ENCODE measurements at regions not wholly inside any gene's neighbourhood (a gene's known extent, or its start where the extent isn't known, plus 50 kb on each side); places are given as distances from the start of the nearest gene placed in this dataset.
A peak's percentile ranks its signal among the peaks of the same experiment; 100 is the strongest.
"Not testable (repeated sequence)": the region's sequence is repeated elsewhere in the genome, so short reads cannot be mapped to it uniquely, and the experiment has no call there.

DNA sequence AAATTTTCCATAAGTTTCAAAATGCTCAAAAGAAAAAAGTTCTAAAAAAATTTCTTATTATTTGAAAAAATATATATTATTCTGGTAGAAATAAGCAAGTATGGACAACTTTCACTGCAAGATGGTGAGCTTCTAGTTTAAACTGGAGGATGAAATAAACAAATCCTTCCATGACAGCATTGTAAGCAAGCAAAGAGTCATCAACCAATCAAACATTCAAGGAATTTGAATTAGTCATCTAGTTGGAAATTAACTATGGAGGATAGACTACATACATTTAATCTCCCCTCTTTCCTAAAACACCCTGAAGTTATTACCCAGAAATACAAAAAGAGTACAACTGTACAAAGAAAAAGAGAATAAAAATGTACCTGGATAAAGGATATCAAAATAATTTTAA, 51.0 kb upstream of the IRX5 start:
- DNase-seq (ENCODE audit: low spot score), result peak; percentile 48

DNA sequence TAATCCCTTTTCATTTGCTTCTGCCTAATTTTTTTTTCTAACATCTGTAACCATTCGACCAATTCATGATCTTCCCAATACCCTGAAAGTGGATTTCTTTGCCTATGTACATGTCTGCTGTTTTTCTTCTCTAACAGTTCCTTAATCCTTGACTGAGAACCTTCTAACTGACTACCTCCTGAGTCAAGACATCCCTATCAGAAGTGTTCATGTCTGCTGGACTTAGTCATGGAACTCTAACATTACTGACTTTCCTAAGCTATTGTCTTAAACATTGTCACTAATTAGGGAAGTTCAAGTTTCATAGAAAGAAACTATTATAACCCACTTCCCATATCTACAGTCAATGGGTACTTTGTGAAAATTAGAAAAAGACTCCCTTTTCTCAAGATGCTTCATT, 52.4 kb upstream of the IRX5 start:
- peak; percentile 13 for DNase-seq (ENCODE audit: low spot score)

DNA sequence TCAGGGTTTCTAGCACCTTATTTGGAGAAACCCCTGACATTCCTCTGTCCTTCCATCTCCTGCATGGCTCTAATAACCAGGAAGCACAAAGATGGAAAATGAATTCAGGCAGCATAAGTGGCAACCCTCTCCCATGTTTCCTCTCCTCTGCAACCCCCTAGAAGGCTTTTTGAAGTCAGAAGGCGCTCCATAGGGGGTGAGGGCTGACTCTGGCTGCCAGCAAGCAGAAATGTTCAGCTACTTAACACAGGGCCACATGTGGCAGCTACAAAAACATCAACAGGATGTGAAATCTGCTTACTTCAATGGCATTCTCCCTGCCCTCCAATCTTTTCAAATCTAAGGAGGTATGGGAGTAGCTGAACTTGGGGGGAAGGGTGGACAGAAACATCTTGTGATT, 55.2 kb upstream of the IRX5 start:
- no peak for DNase-seq (ENCODE audit: low spot score)

DNA sequence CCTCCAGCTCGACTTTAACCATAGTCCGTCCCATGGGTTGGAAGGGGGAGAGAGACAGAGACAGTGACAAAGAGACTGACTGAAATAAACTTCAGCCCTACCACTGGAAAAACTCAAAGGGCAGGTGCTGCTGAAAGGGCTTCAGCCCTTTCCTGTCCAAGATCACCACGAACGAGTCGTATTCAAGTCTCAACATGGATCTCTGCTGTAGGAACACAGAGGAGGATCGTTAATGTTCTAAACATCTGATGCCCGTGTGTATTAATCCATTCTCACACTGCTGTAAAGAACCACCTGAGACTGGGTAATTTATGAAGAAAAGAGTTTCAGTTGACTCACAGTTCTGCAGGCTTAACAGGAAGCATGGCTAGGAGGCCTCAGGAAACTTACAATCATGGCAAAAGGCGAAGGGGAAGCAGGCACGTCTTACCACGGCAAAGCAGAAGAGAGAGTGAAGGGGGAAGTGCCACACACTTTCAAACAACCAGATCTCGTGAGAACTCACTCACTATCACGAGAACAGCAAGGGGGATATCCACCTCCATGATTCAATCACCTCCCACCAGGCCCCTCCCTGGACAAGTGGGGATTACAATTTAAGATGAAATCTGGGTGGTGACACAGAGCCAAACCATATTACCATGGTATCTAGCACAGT, 56.8 kb upstream of the IRX5 start:
- DNase-seq (ENCODE audit: low spot score), result not testable (repeated sequence)

DNA sequence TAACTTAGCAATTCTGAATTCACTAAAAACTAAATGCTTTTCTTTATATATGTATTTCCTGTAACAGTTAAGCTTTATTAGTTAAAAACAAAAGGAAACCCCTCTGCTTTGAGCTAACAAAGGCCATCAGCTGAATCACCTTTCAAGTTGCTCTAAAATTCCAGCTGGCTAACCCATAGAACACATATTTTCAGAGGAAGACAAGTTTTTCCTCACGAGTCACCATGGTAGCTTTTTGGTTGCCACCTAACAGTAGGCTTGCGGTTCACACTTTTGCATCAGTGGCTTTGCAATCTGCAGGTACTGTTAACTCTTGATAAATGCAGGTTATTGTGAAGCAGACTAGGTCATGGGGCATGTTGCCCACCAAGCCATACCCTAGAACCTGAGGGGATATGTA, 57.6 kb upstream of the IRX5 start:
- DNase-seq (ENCODE audit: low spot score), result peak; percentile 41

DNA sequence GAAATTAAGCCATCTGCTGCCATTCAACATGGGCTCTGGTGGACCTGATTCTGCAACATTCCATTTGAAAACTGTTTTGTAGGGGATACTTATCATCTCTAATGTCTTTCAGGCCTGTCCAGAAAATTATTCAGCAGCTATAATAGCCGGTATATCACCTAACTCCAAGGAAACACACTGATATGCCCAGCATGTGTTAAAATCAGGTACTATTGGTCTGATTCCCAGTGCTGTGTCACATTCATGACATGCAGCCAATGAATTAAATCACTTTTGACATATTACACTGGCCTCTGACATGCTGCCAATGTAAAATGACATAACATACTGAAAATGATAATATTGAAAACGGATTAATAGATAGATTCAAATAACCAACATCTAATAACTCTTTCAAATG, 60.5 kb upstream of the IRX5 start:
- DNase-seq (ENCODE audit: low spot score), result no peak

DNA sequence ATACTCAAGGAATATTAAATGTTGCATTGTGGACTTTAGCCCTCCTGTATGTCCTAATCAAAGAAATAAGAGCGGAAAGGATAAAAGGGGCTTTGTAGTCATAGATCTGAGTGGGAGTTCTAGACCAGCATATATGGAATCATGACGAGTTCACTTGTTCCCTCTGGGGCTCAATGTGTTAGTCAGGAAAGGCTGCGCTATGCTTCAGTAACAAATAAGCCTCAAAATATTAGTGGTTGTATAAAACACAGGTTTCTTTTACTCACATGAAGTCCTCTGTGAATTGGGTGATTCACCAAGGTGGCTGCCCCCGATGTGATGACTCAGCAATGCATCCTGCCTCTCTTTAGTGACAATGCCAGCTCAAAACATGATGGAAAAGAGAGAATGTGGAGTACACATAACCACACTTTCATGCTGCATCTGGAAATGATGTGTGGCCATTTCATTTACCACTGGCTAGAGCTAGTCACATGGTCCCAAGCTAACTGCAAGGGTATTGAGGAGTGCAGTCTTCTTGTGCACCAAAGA, 63.3 kb upstream of the IRX5 start:
- DNase-seq (ENCODE audit: low spot score), result no peak

DNA sequence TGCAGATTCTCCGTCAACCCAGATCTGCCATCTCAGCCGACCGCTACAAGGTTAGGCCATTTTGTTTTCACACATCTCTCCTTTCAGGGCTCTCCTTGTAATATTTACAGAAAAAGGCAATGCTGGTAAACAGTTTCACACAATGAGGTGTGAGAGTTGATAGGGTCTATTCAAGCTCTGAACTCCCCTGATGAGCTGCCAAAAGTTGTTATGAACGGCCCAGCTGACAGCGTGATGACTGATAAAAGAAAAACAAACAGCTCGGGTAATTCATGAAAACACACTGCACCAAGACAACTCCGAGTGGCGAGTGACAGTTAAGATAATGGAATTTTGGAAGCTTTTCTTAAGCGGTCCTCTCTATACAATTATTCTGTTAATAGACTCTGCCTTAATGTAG, 68.1 kb upstream of the IRX5 start:
- DNase-seq (ENCODE audit: low spot score), result no peak

DNA sequence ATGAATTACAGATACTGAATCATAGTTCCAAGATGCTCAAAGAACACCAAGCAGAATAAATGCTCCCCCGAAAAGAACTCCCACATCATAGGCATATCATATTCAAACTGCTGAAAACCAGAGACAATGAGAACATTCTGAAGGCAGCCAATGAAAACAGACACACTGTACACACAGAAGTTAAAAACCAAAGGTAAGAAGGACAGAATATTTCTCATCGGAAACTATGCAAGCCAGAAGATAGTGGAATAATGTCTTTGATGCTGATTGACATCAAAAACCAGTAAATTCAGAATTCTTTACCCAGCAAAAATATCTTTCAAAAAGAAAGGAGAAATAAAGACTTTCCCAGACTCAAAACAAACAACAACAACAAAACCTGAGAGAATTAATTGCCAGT, 73.8 kb upstream of the IRX5 start:
- no peak for DNase-seq (ENCODE audit: low spot score)

DNA sequence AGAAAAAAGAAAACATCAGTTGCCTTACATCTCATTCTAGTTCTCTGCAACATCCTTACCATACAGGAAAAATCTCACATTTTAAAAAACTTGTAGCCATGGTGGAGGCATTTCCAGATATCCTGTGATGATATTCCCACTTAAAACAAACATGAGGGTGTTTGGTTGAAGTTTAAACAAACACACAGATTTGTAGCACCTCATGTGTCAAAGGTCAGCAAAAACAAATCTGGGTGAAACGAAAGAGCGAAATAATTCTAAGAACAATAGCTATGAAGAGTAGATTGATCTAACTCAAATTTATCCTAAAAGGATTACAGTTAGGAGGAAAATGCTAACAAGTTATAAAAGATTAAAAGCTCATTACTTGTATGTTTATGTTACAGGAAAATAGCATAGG, 83.1 kb upstream of the IRX5 start:
- DNase-seq (ENCODE audit: low spot score), result no peak

DNA sequence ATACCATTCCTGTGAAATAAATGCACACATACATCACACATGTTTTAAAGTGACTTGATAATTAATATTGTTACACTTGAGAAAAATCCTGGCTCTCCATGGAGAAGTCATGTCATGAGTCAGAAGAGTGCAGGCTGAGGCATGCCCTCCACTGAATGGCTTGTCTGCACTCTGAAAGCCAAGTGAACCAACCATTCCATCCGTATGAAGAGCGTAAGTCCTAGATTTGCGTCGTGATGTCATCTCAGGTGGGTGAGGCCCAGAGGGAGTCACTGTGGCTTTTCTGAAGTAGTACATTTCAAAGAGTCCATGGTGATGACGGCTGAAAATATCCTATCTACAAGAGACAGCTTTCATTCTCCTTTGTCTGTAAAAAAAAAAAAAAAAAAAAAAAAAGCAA, 83.5 kb upstream of the IRX5 start:
- DNase-seq (ENCODE audit: low spot score), result no peak

DNA sequence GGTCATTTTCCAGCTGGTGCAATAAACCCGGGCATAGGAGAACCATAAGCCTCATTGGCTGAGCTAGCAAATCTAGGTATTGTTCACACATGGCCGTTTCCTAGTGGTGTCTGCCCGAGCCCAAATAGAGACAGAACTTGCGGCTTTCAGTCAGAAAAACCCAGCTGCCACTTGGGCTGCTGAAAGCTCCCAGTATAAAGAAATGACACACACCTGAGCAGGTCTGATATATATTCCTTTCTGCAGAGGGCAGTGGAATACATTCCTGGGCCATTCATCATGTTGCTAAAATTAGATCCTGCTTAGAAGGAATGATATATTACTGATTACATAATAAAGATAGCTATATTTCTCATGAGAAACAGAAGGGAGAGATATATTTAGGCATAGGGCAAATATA, 83.9 kb upstream of the IRX5 start:
- no peak for DNase-seq (ENCODE audit: low spot score)

DNA sequence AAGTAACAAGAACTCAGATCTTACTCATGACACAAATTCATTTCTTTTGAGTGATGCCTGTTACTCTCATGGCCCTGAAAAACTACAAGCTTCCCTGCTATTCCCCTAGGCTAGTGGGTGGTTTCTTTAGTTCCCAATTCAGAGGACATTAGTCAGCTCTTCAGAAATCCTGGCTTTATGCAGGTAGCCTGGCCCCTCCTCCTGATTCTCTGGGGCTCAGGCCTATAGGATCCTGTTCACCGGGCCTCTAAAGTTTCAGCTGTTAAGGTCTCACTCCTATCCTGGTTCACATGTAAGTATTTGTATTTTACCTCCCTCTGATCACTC, 87.3 kb upstream of the IRX5 start:
- no peak for DNase-seq (ENCODE audit: low spot score)

DNA sequence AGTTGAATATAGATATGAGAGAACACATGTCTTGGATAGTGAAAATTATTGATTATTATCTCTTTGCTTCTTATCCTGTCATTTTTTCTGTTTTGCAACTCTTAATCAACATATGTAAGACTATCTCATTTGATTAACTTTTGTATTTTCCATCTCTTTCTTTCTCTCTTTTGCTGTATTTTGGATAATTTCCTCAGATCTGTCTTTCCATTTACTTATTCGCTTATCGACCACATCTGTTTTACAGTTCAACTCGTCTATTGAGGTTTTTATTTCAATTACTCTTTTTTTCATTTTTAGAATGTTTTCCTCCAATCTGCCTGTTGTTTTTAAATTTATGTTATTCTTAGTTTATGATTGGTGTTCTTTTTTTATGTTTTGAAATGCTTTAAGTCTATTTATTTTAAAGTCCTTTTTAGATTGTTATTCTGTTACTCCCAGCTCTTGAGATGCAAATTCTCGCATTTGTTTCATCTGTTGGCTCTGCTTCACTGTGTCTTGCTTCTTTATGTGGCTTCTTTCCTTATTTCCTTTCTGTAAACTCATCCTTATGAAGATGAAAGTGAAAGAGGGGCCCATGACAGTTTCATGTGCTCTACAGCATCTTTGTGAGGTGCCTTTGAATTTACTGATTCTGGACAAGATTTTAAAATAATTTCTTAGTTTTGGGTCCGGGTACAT, 87.8 kb upstream of the IRX5 start:
- no peak for DNase-seq (ENCODE audit: low spot score)

DNA sequence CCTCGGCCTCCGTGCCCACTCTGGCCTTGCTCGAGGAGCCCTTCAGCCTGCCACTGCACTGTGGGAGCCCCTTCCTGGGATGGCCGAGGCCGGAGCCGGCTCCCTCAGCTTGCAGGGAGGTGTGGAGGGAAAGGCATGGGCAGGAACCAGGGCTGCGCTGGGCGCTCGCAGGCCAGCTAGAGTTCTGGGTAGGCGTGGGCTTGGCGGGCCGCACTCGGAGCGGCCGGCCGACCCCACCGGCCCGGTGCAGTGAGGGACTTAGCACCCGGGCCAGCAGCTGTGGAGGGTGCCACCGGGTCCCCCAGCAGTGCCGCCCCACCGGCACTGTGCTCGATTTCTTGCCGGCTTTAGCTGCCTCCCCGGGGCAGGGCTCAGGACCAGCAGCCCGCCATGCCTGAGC, 101.0 kb upstream of the IRX5 start:
- no peak for DNase-seq (ENCODE audit: low spot score)

DNA sequence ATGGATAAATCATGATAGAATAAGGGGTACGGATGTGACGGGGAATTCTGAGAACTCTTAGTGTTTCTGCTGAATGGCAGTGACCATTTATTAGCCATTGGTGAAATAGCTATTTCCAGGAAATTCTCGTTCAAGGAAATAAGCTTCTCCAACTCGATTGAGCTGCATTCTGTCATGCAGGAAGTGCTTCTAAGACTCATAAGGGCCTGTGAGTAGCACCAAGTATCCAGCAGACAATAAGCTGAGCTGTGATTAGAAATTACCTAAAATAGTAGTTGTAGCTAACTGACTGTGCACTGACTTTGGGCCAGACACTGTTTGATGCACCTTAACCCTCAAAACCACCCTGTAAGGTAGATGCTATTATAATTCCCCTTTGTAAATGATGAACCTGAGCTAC, 107.8 kb upstream of the IRX5 start:
- DNase-seq (ENCODE audit: low spot score), result no peak

DNA sequence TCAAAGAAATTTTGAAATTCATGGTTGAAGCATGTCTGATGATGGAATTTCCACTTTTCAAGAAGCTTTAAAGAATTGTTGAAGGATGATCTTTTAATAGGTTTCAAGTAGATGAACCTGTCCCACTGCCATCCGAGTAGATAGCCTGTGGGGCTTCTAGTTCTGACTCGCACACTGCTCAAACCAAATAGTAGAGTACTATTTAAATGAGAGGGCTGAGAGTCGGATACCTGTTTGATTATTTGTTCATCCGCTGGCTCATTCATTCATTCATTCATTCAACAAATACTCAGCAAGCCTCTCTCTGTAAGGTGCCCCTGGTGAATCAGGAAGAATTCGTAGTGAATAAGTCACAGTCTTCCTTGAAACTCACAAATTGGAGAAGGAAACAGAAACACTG, 108.2 kb upstream of the IRX5 start:
- DNase-seq (ENCODE audit: low spot score), result no peak

DNA sequence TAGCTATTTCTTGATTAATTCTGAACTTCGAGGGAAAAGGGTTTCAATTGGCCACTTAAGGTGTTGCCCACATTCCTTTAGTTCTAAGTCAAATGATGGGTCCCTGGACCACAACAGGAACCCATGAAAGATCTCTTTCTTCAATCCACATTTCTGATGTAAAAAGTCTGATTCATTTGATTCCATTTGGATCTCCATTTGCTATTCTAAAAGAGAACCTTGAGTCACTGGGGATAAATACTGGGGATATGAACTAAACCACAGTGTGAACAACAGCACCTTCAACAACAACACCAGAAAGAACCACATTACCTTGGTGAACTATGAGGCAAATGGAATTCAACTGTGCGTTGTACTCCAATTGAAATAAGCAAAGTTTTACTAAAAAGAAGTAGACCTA, 108.9 kb upstream of the IRX5 start:
- no peak for DNase-seq (ENCODE audit: low spot score)

DNA sequence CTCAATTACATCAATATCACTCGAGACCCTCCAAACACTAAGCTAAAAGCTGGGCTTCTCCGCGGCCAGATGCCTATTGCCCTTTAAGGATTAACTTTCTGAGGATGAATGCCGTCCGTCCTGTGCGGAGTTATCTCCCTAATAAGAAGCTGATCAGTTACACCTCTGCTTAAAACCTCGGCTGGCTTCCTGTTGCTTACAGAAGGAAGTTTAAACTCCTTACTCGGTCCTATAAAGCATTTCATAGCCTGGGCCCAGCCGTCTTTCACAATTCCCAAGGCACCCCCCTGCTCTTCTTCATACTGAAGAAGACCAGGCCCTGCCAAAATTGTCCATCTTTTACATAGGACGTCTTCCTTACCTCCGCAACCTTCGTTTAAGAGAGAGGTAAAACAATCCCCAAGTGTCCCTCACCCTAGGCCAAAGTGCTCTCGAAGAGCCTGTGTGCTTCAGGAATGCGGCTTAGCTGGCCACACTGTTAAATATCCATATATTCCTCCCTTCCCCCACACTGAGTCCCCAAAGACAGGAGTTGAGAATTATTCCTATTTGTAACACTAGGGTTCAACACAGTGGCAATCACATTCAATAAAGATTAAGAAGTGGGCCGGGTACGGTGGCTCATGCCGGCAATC, 112.6 kb upstream of the IRX5 start:
- DNase-seq (ENCODE audit: low spot score), result no peak

DNA sequence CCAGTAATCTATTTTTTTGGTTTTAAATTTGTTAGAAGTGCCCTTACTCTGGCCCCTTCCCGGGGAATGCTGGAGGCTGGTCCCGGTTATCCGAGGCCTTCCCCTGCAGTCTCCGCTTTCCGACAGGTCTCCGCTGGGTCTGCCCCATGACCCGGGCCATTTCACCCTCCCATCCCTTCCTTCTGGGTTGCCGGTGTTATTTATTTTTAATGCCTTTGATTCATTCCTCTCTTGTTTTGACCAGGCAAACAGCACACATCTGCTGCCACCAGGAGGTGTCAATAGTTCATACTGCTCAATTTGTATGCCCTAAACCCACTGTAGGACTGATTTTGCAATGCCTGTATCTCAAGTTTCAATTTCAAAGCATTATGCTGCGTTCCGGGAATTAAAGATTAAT, 113.2 kb upstream of the IRX5 start:
- DNase-seq (ENCODE audit: low spot score), result peak; percentile 45

DNA sequence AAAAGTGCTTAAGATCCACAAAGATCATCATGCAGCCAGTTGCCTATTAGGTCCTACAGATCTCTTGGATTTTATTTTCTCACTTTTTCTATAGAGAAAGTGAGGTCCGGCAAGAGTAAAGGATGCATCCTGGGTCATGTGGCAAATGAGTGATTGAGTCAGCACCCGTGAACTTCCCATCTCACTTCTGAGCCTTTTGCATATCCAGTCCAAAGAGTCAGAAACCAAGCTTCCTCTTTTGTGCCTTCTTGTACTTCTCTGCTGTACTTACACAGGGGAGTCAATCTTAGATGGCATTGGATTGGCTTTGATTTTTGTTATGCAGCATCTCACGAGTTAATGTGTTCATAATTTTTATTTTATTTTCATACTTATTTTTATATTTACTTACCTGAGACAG, 114.2 kb upstream of the IRX5 start:
- DNase-seq (ENCODE audit: low spot score), result no peak

DNA sequence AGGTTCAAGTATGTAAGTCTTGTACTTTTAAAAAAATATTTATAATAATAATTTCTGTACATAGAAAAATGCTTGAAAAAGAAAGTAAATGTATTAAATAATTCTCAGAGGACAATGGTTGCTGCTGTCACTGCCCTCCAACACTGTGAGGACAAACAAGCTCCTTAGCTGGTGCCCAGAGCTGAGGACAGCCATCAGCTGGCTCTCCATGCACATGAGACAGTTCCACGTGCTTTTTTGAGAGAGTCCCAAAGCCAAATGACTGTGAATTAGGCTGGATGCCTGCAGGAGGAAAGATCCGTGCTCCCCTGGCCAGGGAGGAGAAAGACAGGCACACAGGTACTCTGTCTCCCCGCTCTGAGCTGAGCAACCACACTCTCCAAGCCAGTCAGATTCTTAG, 115.5 kb upstream of the IRX5 start:
- DNase-seq (ENCODE audit: low spot score), result no peak

DNA sequence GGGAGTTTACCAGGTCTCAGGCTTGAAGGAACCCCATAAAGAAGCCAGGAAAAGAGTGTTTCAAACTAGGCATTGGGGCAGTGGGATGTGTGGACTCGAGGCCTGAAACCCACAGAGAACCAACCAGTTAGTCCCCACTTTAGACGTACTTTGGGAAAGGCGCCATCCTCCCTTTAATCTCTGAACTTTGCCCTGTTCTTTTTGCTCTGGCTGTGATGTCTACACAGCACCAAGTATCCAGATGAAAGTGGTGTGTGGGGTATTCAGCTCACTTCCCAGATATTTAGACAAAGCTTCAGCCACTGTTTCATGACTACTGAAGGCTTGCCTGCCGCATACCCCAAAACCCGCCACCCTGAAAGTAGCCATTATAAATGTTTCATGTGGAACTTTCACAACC, 116.9 kb upstream of the IRX5 start:
- DNase-seq (ENCODE audit: low spot score), result no peak

DNA sequence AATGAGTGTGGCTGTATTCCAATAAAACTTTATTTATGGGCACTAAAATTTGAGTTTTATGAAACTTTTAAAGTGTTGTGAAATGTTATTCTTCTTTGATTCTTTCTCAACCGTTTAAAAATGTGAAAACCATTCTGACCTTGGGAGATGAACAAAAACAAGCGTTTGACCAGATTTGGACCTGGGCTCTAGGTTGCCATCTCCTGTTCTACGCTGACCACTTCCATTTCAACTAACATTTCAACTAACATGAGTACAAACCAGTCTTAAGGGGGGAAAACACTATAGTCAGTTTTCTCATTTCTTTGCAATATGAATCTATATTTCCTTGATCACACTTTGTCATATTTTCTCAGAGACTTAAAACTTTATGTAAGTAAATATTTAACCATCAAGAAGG, 118.4 kb upstream of the IRX5 start:
- peak; percentile 20 for DNase-seq (ENCODE audit: low spot score)

Data from AG08395 (cell line).